IPS DF 6.9 (cell line): ENCODE measurements at regions not wholly inside any gene's neighbourhood (a gene's known extent, or its start where the extent isn't known, plus 50 kb on each side); places are given as distances from the start of the nearest gene placed in this dataset.
"Not testable (repeated sequence)": the region's sequence is repeated elsewhere in the genome, so short reads cannot be mapped to it uniquely, and the experiment has no call there.

Experiments used
- DNase-seq: peaks from one replicate; pipeline ENCODE4 v3.0.0-alpha.2; 2013; ENCODE audit warnings: low read depth, low spot score
- H3K27ac ChIP-seq: one replicate; pipeline ENCODE4 v1.5.1; 2013; ENCODE audit warnings: low read length, control low read depth
- H3K27me3 ChIP-seq: 2 replicates; pipeline ENCODE4 v1.6.1; 2013; ENCODE audit warnings: mild to moderate bottlenecking, low read length; ENCODE audit not compliant: control insufficient read depth, insufficient read depth
- H3K36me3 ChIP-seq: 2 replicates; pipeline ENCODE4 v1.6.1; 2013; ENCODE audit warnings: low read length; ENCODE audit not compliant: control insufficient read depth, insufficient read depth
- H3K4me1 ChIP-seq: 2 replicates; pipeline ENCODE4 v1.6.1; 2013; ENCODE audit warnings: low read length; ENCODE audit not compliant: control insufficient read depth, insufficient read depth
- H3K4me3 ChIP-seq: 2 replicates; pipeline ENCODE4 v1.5.1; 2013; ENCODE audit warnings: mild to moderate bottlenecking, low read length
- H3K9me3 ChIP-seq: 2 replicates; pipeline ENCODE4 v1.6.1; 2013; ENCODE audit warnings: low read length, inconsistent platforms; ENCODE audit not compliant: control insufficient read depth, insufficient read depth
- WGBS: extraction: QIAGEN DNeasy Blood & Tissue Kit; methylation state at CpG from one replicate; pipeline ENCODE4 v1.1.7; 2013; ENCODE audit warnings: mixed read lengths, missing lambda C conversion rate; ENCODE audit not compliant: insufficient read length, insufficient coverage; 5-methylcytosine and 5-hydroxymethylcytosine counted together

GRCh38 chr14:28608851-28609828 lies 157.4 kb upstream of the FOXG1 start:
- WGBS: no CpG with 5 or more reads among the region's 10 CpGs

DNA sequence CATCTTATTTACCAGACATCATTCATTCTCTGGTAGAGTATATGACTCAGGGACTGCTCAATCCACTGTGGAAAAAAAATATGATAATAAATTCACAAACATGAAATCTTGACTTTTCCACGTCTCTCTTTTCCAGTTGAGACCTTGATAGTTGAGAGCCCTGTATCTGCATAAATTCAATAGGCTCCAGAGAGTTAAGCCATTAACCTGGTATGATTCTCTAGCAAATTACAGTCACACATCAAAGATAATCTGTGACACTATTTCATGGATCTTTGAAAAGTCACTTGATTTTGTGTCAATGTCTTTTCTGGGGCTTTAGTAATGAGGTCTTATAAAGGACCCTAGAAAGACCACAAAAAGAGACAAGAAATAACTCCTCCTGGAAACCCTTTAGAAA lies 154.2 kb upstream of the FOXG1 start:
- no peak overlapping the region for H3K27ac ChIP-seq
- H3K36me3 ChIP-seq: no peaks in the 10 kb centered on the region
- H3K9me3 ChIP-seq: no peaks in the 10 kb centered on the region
- H3K4me3 ChIP-seq: no peak overlapping the region
- WGBS: no CpG with 5 or more reads among the region's 1 CpG
- H3K27me3 ChIP-seq: no peaks in the 10 kb centered on the region
- DNase-seq: no peak
- no peaks in the 10 kb centered on the region for H3K4me1 ChIP-seq

More at GRCh38 chr14:28608851-28609828, 157.4 kb upstream of the FOXG1 start:
- Histone ChIP-seq H3K36me3 (no peaks in the 10 kb centered on the region), H3K4me3 (no peak overlapping the region), H3K27ac (no peak overlapping the region), H3K27me3 (no peaks in the 10 kb centered on the region), H3K4me1 (no peaks in the 10 kb centered on the region), H3K9me3 (no peaks in the 10 kb centered on the region)
- DNase-seq: peak; percentile 39

GRCh38 chr14:28613532-28613931 lies 153.1 kb upstream of the FOXG1 start:
- no peak for DNase-seq
- Histone ChIP-seq H3K4me1 (no peaks in the 10 kb centered on the region), H3K9me3 (no peaks in the 10 kb centered on the region), H3K36me3 (no peaks in the 10 kb centered on the region), H3K4me3 (no peak overlapping the region), H3K27ac (no peak overlapping the region), H3K27me3 (no peaks in the 10 kb centered on the region)
- no CpG with 5 or more reads among the region's 3 CpGs for WGBS

DNA sequence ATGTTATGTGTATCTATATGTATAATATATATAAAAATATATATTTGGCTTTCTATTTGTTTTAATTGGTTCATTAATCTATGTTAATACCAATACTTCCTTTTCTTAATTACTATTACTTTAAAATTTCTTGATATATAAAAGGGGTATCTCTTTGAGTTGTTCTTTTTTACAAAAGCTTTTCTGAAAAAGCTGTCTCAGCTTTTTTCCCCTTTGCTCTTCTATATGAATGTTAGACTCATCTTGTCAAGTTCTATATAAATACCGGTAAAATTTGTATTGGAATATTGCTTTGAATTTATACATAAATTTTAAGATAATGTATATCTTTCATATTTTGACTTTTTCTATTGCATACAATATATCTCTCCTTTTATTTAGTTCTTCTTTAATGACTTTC lies 139.8 kb upstream of the FOXG1 start:
- Histone ChIP-seq H3K9me3 (no peaks in the 10 kb centered on the region), H3K4me3 (no peak overlapping the region), H3K4me1 (no peaks in the 10 kb centered on the region), H3K27me3 (no peaks in the 10 kb centered on the region), H3K27ac (no peak overlapping the region), H3K36me3 (no peaks in the 10 kb centered on the region)
- no CpG with 5 or more reads among the region's 1 CpG for WGBS
- DNase-seq: no peak

DNA sequence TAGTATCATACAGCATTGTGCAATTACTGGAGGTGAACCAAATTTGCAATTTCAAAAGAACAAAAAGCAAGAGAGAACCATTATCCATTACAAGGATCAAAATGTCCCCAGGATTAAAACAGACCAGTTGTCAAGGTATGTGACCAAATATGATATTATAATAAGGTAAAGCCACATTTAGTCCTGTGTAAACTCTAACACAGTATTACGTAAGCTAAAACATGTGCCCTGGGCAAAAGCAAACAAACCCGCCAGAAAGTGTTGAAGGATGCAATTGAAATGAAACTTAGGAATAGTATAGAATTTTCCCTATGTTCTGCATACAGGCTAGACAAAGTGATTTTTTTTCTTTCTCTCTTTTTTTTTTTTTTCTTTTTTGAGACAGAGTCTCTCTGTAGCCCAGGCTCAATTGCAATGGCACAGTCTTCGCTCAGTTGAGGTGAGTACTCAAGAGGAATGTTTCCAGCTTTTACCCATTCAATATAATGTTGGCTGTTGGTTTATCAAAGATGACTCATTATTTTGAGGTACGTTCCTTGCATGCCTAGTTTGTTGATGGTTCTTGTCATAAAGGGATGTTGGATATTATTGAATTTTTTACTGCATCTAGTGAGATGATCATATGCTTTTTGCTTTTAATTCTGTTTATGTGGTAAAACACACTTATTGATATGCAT lies 137.1 kb upstream of the FOXG1 start:
- Histone ChIP-seq H3K9me3 (no peaks in the 10 kb centered on the region), H3K27me3 (no peaks in the 10 kb centered on the region), H3K36me3 (no peaks in the 10 kb centered on the region), H3K4me3 (no peak overlapping the region), H3K4me1 (no peaks in the 10 kb centered on the region), H3K27ac (no peak overlapping the region)
- no peak for DNase-seq
- no CpG with 5 or more reads among the region's 4 CpGs for WGBS

DNA sequence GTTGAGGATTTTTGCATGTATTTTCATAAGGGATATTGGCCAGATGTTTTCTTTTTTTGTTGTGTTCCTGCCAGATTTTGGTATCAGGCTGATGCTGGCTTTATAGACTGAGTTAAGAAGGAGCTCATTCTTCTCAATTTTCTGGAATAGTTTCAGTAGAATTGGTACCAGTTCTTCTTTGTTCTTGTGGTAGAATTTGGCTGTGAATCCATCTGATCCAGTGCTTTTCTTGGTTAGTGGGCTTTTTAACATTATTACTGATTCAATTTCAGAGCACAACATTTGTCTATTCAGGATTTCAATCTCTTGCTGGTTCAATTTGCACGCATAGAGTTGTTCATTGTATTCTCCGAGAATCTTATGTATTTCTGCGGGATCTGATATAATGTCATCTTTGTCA lies 136.5 kb upstream of the FOXG1 start:
- no peak overlapping the region for H3K4me3 ChIP-seq
- H3K27ac ChIP-seq: no peak overlapping the region
- no peaks in the 10 kb centered on the region for H3K4me1 ChIP-seq
- DNase-seq: no peak
- no peaks in the 10 kb centered on the region for H3K9me3 ChIP-seq
- WGBS: no CpG with 5 or more reads among the region's 3 CpGs
- no peaks in the 10 kb centered on the region for H3K27me3 ChIP-seq
- no peaks in the 10 kb centered on the region for H3K36me3 ChIP-seq

DNA sequence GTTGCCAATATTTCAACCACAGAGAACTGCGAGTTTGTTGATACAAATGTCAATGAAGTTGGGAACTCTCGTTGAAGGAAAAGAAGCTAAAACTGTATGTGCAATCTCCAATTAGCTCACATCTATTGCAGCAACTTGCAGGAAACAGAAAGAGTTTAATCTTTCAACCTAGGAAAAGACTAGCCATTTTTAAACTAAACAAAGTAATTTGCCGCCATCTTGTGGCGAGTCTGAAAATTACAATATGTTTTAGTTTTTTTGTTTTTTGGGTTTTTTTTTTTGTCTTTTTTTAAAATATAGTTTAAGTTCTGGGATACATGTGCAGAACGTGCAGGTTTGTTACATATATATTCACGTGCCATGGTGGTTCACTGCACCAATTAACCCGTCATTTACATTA lies 131.2 kb upstream of the FOXG1 start:
- H3K4me1 ChIP-seq: no peaks in the 10 kb centered on the region
- no peaks in the 10 kb centered on the region for H3K9me3 ChIP-seq
- H3K4me3 ChIP-seq: no peak overlapping the region
- WGBS: no CpG with 5 or more reads among the region's 7 CpGs
- no peak for DNase-seq
- H3K27ac ChIP-seq: no peak overlapping the region
- H3K27me3 ChIP-seq: no peaks in the 10 kb centered on the region
- H3K36me3 ChIP-seq: no peaks in the 10 kb centered on the region

GRCh38 chr14:28635816-28636215 lies 130.8 kb upstream of the FOXG1 start:
- not testable (repeated sequence) for H3K27ac ChIP-seq, H3K9me3 ChIP-seq, H3K4me3 ChIP-seq, H3K36me3 ChIP-seq, H3K4me1 ChIP-seq, H3K27me3 ChIP-seq, DNase-seq
- WGBS: no CpG with 5 or more reads among the region's 2 CpGs

GRCh38 chr14:28641189-28641588 lies 125.4 kb upstream of the FOXG1 start:
- H3K36me3 ChIP-seq, H3K27ac ChIP-seq, H3K27me3 ChIP-seq, H3K4me3 ChIP-seq, DNase-seq, H3K4me1 ChIP-seq, H3K9me3 ChIP-seq: not testable (repeated sequence)
- no CpG with 5 or more reads among the region's 6 CpGs for WGBS

DNA sequence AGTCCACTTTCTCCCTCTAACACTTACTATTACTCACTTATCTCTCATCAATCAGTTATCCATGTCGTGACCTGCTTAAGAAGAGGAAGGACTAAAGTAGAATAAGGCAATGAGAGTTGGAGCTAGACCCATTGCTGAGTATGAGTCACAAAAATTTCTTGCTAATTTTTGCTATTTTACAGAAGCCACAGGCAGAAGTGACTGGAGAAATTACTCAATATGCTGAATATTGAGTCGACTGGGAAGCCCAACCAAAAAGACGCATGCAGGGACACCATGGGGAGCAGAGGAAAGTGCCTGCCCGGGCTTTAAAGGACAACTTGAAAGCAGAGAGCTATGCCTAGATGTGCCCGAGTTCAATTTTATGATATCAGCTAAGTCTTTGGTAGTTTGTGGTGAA lies 115.4 kb upstream of the FOXG1 start:
- WGBS: no CpG with 5 or more reads among the region's 5 CpGs
- no peak overlapping the region for H3K27ac ChIP-seq
- no peaks in the 10 kb centered on the region for H3K4me1 ChIP-seq
- DNase-seq: no peak
- no peaks in the 10 kb centered on the region for H3K36me3 ChIP-seq
- no peak overlapping the region for H3K4me3 ChIP-seq
- H3K9me3 ChIP-seq: no peaks in the 10 kb centered on the region
- no peaks in the 10 kb centered on the region; the same call in 1 of the 2 replicates for H3K27me3 ChIP-seq
